Smooth muscle cell of the brain vasculature (primary cell): ENCODE measurements at regions not wholly inside any gene's neighbourhood (a gene's known extent, or its start where the extent isn't known, plus 50 kb on each side); places are given as distances from the start of the nearest gene placed in this dataset.
"Not testable (repeated sequence)": the region's sequence is repeated elsewhere in the genome, so short reads cannot be mapped to it uniquely, and the experiment has no call there.

ENCODE experiments used
- DNase-seq: peaks from one replicate; pipeline ENCODE4 v3.0.0-alpha.2; 2012; ENCODE audit warnings: low read depth, low spot score

DNA sequence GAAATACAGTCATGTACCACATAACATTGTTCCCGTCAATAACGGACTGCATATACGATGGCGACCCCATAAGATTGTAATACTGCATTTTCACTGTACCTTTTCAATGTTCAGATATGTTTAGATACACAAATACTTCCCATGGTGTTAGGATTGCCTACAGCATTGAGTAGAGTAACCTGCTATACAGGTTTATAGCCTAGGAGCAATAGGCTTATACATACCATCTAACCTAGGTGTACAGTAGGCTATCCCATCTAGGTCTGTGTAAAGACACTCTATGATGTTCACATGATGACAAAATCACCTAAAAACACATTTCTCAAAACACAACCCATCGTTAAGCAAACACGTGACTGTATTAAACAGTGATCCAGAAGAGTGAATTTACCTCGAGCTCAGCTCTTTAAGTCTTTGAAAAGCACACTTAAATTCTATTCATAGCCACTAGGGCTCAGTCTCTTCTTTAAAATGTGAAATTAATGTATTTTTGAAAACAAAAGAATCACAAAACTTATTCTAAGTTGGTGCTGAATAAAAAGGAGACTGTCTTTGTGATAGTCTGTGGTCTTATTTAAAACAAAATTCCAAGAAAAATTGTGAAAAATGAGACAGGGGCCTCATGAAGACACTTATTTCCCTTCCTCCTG lies 239.1 kb upstream of the ARID2 start:
- DNase-seq, result no peak

DNA sequence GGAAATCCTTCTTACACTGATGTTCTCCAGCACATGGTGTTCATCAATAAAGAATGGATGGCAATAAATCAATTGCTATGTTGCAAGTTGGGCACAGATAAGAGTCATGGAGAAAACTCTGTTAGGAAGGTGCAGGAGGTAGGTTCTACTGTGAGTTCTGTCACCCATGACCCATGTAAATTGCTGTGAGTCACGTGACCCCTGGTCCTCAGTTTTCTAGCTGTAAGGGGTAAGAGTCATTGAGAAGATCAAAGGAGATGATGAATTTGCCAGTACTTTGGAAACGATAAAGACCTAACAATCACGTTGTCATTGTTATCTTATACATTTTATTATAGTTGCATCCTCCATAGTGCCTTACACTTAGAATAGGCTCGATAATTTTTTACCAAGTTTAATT lies 235.2 kb upstream of the ARID2 start:
- DNase-seq, result no peak

DNA sequence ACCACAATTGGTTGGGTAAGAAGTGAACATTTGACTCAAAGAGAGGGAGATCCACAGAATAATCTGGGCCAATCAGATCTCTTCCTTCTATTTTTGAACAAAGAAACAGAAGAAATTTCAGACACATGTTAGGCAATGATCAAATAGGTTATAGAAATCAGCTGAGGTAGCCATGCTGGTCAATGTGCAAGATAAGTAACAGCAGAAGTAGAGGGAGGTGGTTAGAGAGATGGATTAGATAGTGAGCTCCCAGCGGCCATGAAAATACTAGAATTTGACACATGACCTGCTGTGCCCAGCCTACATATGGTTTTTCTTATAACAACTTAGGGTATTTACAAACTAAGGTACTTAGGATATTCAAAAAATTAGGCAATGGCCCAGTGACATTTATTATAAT lies 230.9 kb upstream of the ARID2 start:
- no peak for DNase-seq

DNA sequence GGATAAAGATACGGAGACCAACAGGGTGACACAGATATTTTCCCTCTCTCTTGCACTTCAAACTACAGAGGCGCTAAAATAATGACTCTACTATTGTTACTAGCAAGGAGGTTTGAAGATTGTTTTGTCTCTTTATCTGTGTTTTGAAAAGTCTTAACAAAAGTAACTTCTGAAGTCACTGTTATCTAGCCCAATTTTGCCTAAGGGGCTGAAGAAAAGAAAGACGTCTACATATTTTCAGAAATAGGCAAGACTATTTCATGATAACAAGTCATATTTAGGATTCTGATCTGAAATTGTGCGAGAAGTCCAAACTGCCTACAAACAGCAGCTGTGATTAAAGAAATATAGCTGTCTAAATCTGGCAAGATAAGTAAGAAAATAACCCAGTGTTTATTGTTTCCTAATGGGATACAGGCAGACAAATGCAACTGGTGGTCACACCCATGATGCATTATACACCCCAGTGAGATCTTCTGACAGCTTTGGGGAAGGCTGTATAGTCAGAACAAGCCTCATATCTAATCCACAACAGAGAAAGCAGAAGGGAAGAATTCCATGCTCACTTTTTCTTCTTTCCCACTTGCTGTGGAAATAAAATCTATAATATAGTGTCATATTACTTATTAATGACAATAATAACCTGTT lies 226.9 kb upstream of the ARID2 start:
- no peak for DNase-seq

DNA sequence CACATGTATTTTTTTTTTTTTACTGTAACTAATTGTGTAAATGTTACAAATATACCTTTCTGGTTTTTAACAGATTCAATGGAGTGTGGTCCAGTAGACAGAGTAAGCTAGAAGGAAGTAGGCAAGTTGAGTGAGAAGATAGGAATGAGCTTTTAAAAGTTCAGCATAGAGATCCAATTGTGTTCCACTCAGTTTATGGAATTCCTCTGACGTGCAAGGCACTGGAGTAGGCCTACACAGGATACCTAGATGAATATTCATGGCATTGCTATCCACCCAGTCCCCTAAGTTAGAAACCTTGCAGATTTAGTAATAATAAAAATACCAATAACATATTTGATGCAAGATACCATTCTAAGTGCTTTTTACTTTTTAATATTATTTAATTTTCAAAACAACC lies 225.6 kb upstream of the ARID2 start:
- no peak for DNase-seq

DNA sequence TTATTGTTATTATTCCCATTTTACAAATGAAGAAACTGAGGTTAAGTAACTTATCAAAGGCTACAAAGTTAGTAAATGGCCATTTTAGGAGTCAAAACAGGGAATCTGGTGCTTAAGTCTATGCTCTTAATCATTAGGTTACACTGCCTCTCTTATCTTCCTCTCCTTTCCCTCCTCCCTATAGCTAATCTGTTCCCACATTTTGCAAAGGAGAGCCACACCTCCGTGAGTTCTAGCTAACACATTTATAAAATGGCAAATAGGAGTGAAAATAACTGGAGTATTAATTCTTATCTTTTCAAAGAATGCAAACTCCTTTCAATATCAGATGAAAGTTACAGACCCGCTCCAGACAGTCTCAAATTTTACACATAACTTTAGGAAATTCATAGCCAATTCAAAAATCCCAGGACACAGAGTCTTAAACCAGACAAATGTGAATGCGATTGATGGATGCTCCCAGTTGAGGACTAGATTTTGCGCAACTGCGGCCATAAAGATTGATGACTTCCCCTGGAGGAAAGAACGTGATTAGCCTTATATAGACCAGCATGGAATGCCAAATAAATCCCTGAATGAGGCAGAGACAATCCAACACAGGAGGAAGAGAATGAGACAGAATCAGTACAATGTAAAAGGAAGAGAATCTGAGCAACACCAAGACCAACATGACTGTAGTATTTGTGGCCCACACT lies 225.0 kb upstream of the ARID2 start:
- no peak for DNase-seq

DNA sequence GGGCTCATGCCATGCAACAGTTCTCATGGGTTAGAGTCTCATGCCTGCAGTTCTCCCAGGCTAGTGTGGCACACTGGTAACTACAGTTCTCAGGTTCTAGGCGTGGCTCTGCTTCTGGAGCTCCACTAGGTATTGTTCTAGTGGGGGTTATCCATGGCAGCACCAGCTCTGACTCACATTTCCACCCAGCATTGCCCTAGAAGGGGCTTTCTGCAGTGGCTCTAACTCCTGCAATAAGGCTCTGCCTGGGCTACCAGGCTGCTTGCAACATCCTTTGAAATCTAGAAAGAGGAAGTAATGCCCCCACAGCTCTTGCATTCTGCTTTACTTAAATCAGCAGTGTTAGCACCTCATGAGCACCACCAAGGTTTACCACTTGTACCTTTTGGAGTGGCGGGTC lies 220.3 kb upstream of the ARID2 start:
- no peak for DNase-seq

DNA sequence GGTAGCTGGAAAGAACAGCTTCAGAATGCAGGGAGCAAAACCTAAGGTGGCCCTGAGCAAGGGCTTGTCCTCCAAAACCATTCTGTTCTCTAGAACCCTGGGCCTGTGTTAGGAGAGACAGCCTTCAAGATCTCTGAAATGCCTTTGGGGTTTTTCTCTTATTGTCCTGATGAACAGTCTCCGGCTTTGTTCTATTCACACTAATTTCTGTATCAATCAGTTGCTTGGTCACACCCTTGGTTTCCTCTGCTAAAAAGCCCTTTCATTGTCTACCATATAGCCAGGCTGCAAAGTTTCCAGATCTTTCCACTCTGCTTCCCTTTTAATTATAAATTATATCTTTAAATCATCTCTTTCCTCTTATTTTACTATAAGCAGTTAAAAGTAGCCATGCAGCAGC lies 219.9 kb upstream of the ARID2 start:
- DNase-seq, result no peak

DNA sequence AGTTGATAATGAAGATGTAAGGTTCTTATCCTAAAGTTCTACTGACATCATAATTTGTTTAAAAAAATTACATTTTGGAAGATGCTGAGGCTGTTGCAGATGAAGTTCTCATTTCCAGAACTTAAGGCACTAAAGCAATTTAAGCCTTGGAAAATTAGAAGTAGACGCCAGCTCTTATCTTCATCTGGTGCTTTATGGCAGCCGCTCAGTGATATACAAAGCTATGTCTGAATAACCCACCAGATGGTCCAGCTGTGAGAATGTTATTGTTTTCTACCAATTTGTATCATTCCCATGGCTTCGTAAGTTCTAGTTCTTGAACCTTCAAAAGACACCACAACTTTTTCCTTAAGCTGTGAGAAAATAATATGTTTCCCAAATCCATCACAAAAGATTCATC lies 212.1 kb upstream of the ARID2 start:
- DNase-seq, result no peak

DNA sequence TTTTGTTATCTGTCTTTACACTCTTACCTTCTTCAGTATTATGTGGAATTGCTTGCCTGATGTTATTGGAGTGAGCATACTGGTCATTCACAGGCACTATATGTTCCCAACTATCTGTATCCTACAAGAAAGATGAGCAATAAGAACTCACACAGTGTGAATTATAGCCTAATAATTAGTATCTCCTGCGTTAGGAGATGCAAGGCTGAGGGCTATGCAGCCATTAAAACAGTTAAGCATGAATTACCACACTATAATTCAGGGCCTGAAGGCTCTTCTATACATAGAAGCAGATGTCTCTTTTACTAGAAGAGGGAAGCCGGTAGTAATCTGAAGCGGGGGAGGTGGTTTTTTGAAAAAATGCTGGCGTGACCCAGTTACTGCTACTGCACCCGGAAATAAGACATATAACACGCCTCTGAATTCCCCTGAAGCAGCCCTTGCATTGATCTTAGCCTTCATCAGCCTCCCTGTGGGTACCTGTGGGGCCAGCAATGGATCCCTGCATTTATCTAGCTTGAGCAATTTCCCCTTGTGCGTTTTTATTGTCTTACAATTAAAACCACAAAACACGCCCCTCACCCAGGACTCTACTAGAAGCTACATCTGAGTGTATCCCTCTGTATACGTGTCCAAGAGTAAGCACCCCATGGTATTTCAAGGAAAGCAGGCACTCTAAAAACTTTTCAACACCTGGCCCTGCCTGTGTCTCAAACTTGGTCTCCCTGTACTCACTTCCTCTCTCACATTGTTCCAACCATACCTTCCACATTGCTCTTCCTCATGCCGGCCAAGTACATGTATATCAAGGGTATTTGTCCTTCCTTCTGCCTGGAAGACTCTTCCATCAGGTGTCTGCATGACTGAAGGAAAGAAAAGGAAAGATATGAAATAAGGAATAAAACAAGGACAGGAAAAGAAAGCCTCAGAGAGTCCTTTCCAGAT lies 210.9 kb upstream of the ARID2 start:
- DNase-seq, result no peak

DNA sequence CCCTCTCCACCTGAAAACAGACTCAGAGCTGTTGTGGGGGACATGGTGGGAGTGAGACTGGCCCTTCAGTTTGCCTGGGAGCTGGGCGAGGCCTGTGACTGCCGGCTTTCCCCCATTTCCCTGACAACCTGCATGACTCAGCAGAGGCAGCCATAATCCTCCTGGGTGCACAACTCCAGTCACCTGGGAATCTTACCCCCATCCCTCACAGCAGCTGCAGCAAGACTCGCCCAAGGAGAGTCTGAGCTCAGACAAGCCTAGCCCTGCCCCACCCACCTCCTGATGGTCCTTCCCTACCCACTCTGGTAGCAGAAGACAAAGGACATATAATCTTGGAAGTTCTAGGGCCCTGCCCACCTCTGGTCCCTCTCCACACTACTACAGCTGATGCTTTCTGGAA lies 207.3 kb upstream of the ARID2 start:
- DNase-seq, result no peak

DNA sequence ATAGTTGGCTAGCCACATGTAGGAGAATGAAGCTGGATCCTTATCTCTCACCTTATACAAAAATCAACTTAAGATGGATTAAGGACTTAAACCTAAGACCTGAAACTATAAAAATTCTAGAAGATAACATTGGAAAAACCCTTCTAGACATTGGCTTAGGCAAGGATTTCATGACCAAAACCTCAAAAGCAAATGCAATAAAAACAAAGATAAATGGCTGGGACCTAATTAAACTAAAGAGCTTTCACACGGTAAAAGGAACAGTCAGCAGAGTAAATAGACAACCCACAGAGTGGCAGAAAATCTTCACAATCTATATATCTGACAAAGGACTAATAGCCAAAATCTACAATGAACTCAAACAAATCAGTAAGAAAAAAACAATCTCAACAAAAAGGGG lies 202.7 kb upstream of the ARID2 start:
- DNase-seq, result not testable (repeated sequence)

DNA sequence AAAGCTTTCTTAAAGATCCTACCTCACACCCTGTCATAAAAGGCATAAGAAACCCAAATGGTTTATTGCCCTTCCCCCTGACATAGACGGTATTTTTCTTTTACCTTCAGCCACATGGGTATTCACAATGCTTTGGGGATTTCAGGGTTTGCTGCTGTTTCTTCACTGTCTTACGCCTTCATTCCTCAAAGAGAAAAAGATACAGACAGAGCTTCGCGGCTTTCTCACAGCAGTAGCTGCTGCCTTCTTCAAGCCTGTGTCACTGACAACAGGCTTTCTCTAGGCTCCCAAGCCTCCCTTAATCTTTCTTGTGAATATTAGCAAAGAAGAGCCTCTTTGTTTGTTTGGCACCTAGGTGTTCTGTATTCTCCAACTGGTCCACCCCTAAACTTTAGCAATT lies 197.4 kb upstream of the ARID2 start:
- no peak for DNase-seq

DNA sequence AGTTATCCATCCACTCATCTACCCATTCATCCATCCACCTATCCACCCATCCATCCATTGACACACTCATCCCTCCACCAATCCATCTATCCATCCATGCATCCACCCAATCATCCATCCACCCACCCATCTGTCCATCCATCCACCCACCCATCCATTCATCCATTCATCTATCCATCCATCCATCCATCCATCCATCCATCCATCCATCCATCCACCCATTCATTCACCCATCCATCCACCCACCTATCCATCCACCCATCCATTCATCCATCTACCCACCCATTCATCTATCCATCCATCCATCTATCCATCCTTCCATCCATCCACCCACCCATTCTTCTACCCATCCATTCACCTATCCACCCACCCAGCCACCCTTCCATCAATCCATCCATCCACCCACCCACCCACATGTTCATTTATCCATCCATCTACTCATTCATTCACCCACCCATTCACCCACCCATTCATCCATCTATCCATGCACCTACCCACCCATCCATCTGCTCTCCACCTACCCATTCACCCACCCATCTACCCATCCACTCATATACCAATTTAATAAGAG lies 193.8 kb upstream of the ARID2 start:
- no peak for DNase-seq

DNA sequence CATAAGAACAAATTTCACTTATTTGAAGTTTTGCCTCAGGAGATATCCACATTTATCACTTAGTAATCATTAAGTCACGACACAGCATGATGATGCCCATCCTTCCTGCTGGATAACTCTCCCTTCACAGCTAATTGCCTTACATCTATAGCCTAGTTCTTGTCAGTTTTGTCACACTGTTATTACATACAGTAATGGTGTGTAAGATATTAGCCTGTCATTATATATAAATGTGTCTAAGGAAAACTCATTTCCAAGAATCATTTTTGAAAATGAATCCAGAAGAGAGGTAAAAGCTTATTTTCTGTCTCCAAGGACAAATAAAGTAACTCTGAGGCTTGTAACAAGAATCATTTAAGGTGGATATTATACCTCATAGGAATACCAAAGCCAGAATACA lies 193.2 kb upstream of the ARID2 start:
- DNase-seq, result no peak

DNA sequence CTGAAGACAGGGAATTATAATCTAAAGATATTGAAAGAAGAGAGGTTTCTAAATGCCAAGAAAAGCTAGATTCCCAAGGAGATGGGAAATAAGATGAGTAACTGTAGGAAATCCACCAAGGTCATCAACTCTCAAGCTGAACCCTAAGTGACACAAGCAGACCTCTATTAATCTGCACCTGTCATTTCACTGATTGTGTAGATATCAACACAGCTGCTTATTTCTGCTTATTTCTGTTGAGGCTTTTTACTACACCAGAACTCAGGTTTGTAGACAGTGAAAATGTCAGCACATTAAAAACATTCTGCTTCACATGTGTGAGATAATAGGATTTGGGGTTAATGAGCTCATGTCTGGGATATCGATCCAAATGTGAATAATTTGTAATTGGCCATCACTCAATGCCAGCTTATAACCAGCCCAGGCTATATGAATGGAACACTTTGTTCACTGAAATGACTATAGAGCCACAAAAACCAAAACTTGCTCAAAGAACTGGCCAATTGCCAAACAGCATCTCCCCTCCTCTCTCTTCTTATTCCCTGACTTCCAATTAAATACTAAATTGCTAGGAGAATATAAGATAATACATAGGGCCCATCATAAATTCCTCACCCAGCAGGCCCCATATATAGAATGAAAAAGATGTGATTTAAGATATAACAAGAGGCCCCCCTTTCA lies 188.7 kb upstream of the ARID2 start:
- no peak for DNase-seq

DNA sequence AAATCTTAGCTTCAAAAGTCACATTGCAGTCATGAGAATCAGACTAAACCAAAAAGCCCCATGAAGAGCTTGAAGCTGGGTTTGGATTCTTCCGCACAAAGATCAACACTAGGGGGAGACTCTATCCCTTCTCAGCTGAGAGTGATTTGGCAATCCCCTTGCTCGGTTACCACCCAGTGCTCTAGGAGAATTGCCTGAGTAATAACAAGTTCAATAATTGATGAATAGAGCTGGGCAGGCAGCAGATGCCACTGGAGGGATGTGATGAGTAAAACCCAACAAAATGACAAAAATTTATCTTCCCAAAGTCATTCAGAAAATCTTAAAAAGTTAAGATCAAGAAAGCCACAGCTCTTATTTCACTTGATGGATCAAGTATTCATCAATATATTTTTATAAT lies 185.6 kb upstream of the ARID2 start:
- peak; percentile 57 for DNase-seq

DNA sequence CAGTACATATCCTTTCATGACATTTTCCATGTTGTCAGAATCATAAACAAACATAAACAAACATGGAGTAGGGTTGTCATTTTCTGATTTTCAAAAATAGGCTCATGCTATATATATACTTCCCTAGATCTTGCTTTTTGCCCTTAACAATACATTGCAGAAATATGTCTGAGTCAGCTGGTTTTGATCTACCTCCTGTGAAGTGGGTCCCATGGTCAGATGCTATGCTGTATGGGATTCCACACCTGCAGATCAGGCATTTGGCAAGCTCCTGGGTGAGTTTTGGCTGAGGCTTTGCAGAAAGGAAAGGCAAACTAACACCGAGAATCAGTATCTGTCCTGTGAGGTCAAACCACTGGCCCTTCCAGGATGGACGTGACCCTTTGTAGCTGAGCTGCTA lies 183.0 kb upstream of the ARID2 start:
- DNase-seq, result no peak

DNA sequence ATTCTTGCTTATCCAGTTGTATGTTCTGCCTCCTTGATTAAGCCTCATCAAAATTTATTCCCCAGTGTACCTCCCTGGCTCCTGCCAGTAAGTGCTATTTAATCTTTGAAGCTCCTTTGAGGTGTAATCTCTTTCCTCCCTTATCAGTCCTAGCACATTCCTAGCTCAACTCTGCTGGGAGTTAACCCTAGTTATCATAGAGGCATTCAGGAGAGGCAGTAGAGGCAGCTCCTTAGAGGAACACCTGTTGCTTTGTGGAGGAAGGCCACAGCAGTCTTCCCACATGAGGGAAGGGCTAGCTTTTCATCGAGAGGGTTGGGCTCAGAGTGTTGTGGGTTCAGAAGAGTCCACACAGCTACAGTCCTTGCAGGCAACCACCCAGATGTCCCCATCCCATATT lies 182.4 kb upstream of the ARID2 start:
- DNase-seq, result no peak

DNA sequence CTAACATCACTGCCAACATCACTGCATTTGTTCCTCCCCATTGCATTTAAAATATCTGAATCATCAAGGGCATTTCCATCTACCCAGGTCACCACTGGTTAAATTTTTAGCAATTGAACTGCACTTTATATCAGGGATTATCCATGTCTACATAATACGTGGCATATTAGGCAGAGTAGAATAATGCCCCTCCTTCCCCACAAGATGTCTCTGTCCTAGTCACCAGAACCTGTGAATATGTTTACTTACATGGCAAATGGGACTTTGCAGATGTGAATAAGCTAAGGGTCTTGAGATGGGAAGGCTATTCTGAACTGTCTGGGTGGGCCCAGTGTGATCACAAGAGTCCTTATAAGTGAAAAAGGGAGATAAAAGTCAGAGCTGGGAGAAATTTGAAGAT lies 181.7 kb upstream of the ARID2 start:
- DNase-seq, result no peak

DNA sequence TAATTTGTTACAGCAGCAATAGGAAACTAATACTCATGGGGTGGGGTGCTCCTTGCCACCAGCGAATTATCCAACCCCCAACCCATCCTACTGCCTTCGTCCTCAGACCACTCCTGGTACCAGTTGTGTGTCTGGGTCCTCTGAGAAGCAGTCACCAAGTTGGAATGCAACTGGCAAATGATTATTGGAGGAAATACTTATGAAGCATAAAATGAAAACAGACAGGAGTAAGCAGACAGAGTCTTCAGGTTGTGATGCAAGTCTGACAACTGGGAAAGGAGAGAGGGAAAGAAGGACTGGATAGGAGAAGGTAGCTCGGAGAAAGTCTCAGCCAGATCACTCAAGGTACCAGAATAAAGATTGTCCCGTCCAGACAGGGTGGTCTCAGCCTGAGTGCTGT lies 181.1 kb upstream of the ARID2 start:
- DNase-seq, result no peak
